Fibroblast of mammary gland (primary cell): ENCODE measurements at regions not wholly inside any gene's neighbourhood (a gene's known extent, or its start where the extent isn't known, plus 50 kb on each side); places are given as distances from the start of the nearest gene placed in this dataset.

Experiments
- DNase-seq: peaks from one replicate; pipeline ENCODE4 v3.0.0-alpha.2; 2010; ENCODE audit warnings: low read depth
- H3K4me3 ChIP-seq: 2 replicates; pipeline ENCODE4 v1.5.1; 2011; ENCODE audit warnings: low read depth, mild to moderate bottlenecking, low read length, moderate library complexity; ENCODE audit not compliant: control insufficient read depth
- TF ChIP-seq, protein P1 (sequence below): conservative IDR thresholded peaks from 2 replicates; pipeline ENCODE4 v1.5.1; 2011; ENCODE audit warnings: low read depth, low read length, inconsistent platforms; ENCODE audit not compliant: control insufficient read depth, insufficient read depth

DNA sequence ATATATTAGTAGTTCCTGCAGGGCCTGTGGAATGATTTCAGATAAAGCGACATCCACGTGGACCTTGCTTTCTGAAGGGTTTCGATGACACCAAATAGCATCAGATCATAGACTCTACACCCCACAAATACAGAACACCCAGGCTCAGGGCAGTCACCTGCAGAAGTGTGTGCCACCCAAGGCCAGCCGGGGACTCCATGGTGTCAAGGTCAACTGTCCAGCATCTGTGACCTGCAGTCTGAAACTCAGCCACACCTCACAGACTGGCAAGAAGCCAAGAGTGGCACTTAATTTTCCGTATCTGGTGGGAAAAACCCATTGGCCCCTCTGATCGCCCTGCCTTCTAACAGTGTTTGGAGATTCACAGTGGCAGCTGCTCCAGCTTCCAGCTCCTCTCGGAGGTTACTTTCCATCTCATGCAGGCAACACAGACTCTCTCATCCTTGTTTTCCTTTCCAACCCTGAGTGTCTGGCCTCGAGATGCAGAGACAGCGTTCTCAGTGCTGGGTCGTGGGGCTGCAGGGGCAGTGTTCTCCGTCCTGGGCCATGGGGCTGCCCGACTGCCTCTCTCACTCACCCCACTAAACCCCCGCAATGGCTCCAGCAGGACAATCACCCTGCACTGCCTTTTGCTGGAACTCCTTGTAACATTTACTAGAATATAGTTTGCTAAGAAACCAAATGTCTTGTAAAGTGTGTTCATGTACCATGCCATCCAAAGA is 221.9 kb downstream of the IRX2 start:
- TF ChIP-seq, protein P1, sequence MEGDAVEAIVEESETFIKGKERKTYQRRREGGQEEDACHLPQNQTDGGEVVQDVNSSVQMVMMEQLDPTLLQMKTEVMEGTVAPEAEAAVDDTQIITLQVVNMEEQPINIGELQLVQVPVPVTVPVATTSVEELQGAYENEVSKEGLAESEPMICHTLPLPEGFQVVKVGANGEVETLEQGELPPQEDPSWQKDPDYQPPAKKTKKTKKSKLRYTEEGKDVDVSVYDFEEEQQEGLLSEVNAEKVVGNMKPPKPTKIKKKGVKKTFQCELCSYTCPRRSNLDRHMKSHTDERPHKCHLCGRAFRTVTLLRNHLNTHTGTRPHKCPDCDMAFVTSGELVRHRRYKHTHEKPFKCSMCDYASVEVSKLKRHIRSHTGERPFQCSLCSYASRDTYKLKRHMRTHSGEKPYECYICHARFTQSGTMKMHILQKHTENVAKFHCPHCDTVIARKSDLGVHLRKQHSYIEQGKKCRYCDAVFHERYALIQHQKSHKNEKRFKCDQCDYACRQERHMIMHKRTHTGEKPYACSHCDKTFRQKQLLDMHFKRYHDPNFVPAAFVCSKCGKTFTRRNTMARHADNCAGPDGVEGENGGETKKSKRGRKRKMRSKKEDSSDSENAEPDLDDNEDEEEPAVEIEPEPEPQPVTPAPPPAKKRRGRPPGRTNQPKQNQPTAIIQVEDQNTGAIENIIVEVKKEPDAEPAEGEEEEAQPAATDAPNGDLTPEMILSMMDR: no peak
- H3K4me3 ChIP-seq: no peak overlapping the region
- no peak for DNase-seq

DNA sequence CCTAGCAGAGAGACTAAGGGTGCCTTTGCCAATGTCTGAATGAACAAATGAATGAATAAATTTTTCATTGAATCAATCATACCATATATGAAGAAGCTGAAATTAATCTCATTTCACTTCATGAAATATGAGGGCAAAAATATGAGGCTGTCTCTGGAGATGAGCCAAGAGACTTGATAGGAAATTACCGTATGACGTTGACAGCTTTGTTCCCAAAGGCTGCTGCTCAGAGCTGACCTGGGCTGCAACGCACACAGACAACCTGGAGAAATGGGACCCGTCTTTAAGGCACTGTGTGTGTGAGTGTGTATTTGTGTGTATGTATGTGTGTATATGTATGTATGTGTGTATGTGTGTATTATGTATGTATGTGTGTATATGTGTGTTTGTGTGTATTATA is 226.1 kb downstream of the IRX2 start:
- no peak for DNase-seq
- H3K4me3 ChIP-seq: no peak overlapping the region
- TF ChIP-seq, protein P1: no peak

DNA sequence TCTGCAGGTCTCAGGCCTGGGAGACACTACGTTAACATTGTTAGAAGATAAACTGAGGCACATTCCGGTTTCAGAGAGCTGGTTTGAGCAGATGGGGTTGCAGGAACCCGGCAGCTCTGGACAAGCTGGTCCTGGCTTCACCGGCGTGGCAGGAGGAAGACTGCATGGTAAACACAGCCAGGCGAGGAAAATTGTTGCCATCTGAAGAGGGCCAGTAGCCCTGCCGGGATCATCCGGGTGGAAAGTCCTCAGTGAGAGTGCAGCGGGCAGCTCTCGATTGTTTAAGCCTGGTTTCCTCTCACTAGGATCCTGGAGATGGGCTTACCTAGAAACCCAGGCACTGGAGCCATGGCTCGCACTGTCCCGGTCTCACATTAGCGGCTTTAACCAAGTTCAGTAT is 226.9 kb downstream of the IRX2 start:
- DNase-seq: no peak
- TF ChIP-seq, protein P1: no peak
- no peak overlapping the region for H3K4me3 ChIP-seq

DNA sequence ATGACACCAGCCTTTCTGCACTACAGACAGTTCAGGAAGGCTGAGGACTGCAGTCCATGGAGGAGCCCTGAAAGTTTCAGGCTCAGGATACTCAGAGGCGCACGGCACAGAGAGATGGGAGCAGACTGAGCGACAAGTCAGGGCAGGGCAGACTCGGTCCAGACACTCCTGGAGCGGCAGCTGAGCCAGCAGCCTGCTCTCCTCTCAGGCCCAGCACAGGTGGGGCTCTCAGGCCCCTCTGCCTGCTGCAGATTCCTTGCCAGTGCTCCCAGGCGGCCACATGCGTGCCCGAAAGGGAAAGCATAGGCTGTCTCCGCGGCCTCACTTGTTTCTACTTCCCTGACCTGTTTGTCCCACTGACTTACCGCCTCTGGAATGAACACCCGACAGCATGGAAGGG is 228.3 kb downstream of the IRX2 start:
- no peak overlapping the region for H3K4me3 ChIP-seq
- TF ChIP-seq, protein P1: no peak
- no peak for DNase-seq

DNA sequence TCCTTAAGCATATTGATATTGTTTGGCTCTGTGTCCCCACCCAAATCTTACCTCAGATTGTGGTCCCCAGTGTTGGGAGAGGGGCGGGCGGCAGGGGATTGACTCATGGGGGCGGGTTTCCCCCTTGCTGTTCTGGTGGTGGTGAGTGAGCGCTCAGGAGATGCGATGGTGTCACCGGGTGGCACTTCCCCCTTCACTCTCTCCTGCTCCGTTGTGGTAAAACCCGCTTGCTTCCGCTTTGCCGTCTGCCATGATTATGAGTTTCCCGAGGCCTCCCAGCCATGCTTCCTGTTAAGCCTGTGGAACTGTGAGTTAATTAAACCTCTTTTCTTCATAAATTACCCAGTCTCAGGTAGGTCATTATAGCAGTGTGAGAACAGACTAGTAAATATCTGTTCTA is 229.1 kb downstream of the IRX2 start:
- H3K4me3 ChIP-seq: no peak overlapping the region
- DNase-seq: no peak
- TF ChIP-seq, protein P1: no peak

DNA sequence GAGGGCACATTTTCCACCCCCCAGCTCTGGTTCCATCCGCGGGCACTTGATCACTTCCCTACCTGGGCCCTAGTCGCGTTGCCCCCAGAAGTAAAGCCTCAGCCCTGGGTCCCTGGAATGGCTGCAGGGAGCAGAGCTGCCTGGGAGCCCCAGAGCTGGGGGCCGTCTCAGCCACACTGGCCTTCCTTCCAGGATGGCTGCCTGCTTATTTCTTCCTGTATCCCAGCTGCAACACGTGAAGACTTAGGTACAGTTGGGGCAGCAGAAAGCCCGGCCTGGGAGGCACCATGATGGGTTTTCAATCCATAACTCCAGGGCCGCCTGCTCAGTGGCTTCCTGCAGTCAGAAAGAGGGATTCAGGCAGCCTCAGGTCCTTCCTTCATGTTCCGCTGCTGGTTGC is 232.3 kb downstream of the IRX2 start:
- H3K4me3 ChIP-seq: no peak overlapping the region
- no peak for DNase-seq
- TF ChIP-seq, protein P1: no peak

DNA sequence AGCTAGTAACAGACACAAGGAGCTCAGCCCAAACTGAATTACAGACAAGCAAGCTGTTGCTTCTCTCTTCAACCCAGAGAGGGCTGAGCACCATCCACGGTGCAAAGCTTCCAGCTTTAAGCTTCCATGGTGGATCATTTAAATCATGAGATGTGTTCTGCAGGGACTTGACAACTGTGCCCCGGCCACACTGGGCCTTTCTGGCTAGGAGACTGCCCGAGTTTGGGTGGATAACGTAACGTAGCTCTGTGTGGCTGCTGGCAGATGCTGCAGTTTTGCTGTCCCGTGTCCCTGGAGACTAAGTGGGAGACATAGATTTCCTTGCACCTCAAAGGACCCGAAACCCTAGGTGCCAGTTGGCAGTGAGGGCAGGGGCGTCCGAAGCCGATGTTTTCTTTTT is 234.0 kb downstream of the IRX2 start:
- TF ChIP-seq, protein P1: no peak
- DNase-seq: no peak
- no peak overlapping the region for H3K4me3 ChIP-seq
